ENCODE measurements at regions not wholly inside any gene's neighbourhood (a gene's known extent, or its start where the extent isn't known, plus 50 kb on each side); places are given as distances from the start of the nearest gene placed in this dataset.

GRCh38 chr14:100403802-100404365 lies 80.7 kb downstream of the SLC25A47 start:
- TF ChIP-seq CTCF (IDR thresholded peaks at IDR 0.05; ENCODE audit: poor library complexity) (no peak), EZH2phosphoT487 (IDR thresholded peaks at IDR 0.05; ENCODE audit: low read depth, severe bottlenecking, unreplicated experiment) (no peak)

All from hepatocyte (in vitro differentiated cells).